ENCODE measurements at regions not wholly inside any gene's neighbourhood (a gene's known extent, or its start where the extent isn't known, plus 50 kb on each side); places are given as distances from the start of the nearest gene placed in this dataset.
"Not testable (repeated sequence)": the region's sequence is repeated elsewhere in the genome, so short reads cannot be mapped to it uniquely, and the experiment has no call there.

- no peak overlapping the region for H3K27ac Mint-ChIP-seq
Observed at GRCh38 chr6:14589175-14589574, 471.6 kb downstream of the CD83 start.

GRCh38 chr6:14590586-14590985 lies 473.0 kb downstream of the CD83 start:
- Mint-ChIP-seq H3K36me3 (ENCODE audit: insufficient read depth in 2 of 2) (peaks cover 0 to under 1% of the 10 kb centered on the region in 2 donors), H3K4me3 (no peak overlapping the region), H3K27me3 (ENCODE audit: low read depth) (no peaks in the 10 kb centered on the region), H3K27ac (no peak overlapping the region), H3K9me3 (peaks cover 0 to 4% of the 10 kb centered on the region in 2 donors), H3K4me1 (ENCODE audit: low read depth) (no peaks in the 10 kb centered on the region)
- DNase-seq (no peak), ATAC-seq (replicated peaks in 1 of 2) (no peak)

More at GRCh38 chr6:14589175-14589574, 471.6 kb downstream of the CD83 start:
- Mint-ChIP-seq H3K36me3 (ENCODE audit: insufficient read depth in 2 of 2) (no peaks in the 10 kb centered on the region), H3K4me1 (ENCODE audit: low read depth) (no peaks in the 10 kb centered on the region), H3K4me3 (no peak overlapping the region), H3K9me3 (peaks cover 0 to 4% of the 10 kb centered on the region in 2 donors), H3K27me3 (ENCODE audit: low read depth) (no peaks in the 10 kb centered on the region)
- ATAC-seq (replicated peaks in 1 of 2) = no peak
- no peak for DNase-seq

GRCh38 chr6:14591998-14592397 lies 474.4 kb downstream of the CD83 start:
- H3K4me1 Mint-ChIP-seq (ENCODE audit: low read depth) = peaks cover 10% of the 10 kb centered on the region
- H3K36me3 Mint-ChIP-seq (ENCODE audit: insufficient read depth in 2 of 2) = peaks cover 2 to 5% of the 10 kb centered on the region in 2 donors
- peaks cover 0 to 4% of the 10 kb centered on the region in 2 donors for H3K9me3 Mint-ChIP-seq
- ATAC-seq (replicated peaks in 1 of 2) (no peak), DNase-seq (no peak)
- H3K4me3 Mint-ChIP-seq = no peak overlapping the region
- no peaks in the 10 kb centered on the region for H3K27me3 Mint-ChIP-seq (ENCODE audit: low read depth)
- no peak overlapping the region for H3K27ac Mint-ChIP-seq

DNA sequence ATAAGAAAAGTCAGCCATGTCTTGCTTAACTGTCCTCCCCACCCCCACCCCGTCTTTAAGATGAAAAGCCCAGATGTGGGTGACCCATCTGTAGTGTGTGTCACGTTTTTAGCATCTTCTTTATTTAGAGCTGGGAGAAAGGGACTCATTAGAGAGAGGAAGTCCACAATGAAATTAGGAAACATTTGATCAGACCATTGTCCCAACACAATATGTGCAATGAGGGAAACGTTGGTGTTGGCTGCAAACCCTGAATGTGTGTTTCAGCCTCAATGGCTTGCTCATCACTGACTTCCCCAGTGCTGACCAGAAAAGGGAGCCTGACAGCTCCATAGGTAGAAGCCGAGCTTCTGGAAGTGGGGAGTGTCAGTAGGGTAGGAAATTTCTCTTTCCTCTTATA lies 475.7 kb downstream of the CD83 start:
- Mint-ChIP-seq H3K27ac (no peak overlapping the region), H3K4me3 (no peak overlapping the region), H3K4me1 (ENCODE audit: low read depth) (peaks cover 13% of the 10 kb centered on the region), H3K27me3 (ENCODE audit: low read depth) (no peaks in the 10 kb centered on the region), H3K36me3 (ENCODE audit: insufficient read depth in 2 of 2) (peaks cover 6 to 10% of the 10 kb centered on the region in 2 donors), H3K9me3 (peaks cover 0 to 2% of the 10 kb centered on the region in 2 donors)
- DNase-seq (no peak), ATAC-seq (replicated peaks in 1 of 2) (no peak)

- no peak for ATAC-seq (replicated peaks in 1 of 2)
- Mint-ChIP-seq H3K9me3 (peaks cover 2 to 6% of the 10 kb centered on the region in 2 donors), H3K27ac (no peak overlapping the region), H3K4me3 (no peak overlapping the region), H3K36me3 (ENCODE audit: insufficient read depth in 2 of 2) (peaks cover 9 to 16% of the 10 kb centered on the region in 2 donors), H3K27me3 (ENCODE audit: low read depth) (no peaks in the 10 kb centered on the region), H3K4me1 (ENCODE audit: low read depth) (peaks cover 19% of the 10 kb centered on the region)
- no peak for DNase-seq
Observed at GRCh38 chr6:14595751-14596150, 478.2 kb downstream of the CD83 start.

- H3K4me3 Mint-ChIP-seq = no peak overlapping the region
- peaks cover 19% of the 10 kb centered on the region for H3K4me1 Mint-ChIP-seq (ENCODE audit: low read depth)
- ATAC-seq (replicated peaks in 1 of 2) (peak; percentile 23 to 44), DNase-seq (peak; percentile 11 to 19)
- no peak overlapping the region for H3K27ac Mint-ChIP-seq
- H3K27me3 Mint-ChIP-seq (ENCODE audit: low read depth) = no peaks in the 10 kb centered on the region
- H3K36me3 Mint-ChIP-seq (ENCODE audit: insufficient read depth in 2 of 2) = peaks cover 9 to 16% of the 10 kb centered on the region in 2 donors
- peaks cover 2 to 6% of the 10 kb centered on the region in 2 donors for H3K9me3 Mint-ChIP-seq
Observed at GRCh38 chr6:14596410-14596809, 478.8 kb downstream of the CD83 start.

DNA sequence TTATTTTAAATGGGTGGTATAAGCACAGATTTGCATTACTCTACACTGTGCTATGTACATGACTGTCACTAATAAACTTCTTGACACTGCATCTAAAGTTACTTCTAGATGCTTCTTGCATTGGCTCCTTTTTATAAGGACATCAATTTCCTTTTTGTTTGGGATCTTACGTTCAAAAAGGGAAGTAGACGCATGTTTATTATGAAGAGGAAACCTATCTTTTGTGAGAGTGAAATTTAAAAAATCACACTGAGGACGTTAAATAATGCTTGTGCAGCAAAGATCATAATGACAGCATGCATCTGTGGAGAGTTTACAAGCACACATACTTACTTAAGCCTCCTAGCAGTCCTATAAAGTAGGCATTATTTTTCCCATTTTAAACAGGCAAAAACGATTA lies 479.5 kb downstream of the CD83 start:
- H3K27me3 Mint-ChIP-seq (ENCODE audit: low read depth) = no peaks in the 10 kb centered on the region
- ATAC-seq (replicated peaks in 1 of 2) (no peak), DNase-seq (no peak)
- peaks cover 2 to 6% of the 10 kb centered on the region in 2 donors for H3K9me3 Mint-ChIP-seq
- H3K27ac Mint-ChIP-seq = no peak overlapping the region
- no peak overlapping the region for H3K4me3 Mint-ChIP-seq
- H3K36me3 Mint-ChIP-seq (ENCODE audit: insufficient read depth in 2 of 2) = peaks cover 9 to 16% of the 10 kb centered on the region in 2 donors
- peaks cover 19% of the 10 kb centered on the region for H3K4me1 Mint-ChIP-seq (ENCODE audit: low read depth)

DNA sequence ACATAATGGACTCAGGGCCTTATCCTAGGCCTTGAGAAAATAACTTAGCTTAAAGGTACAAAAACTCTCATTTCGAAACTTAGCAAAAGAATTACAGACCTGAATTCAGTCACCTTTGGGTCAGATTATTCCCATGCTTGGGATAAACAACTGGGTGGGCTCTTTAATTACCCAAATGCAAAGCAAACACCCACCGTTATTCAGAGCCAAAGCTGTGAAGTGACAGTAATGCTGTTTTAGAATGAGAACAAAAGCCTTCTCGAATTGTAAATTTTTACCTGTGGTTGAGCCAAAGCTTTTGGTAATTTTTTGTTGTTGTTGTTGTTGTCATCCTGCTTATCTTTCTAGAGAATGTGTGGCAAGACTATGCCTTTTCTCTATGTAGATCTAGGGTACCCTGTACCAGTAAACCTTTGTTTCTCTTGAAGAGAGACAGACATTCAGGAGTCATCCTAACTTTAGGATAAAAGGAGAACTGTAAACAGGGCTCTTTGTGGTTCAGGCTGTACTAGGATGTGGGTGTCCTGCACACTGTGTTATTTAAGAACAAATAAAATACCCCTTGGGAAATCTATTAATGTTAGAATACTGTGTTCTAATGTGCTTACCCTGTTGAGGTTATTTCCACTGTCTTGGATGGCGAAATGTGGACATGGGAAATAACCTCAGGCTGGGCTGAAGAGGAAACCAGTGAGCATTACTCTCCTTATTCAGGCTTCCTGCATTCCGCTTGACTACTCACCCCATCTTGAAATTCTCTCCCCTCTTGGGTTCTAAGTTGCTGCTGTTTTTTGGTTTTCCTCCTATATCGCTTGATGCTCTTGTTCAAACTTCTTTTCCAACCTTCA lies 480.7 kb downstream of the CD83 start:
- H3K27ac Mint-ChIP-seq = no peak overlapping the region
- no peak for DNase-seq
- ATAC-seq (replicated peaks in 1 of 2) = no peak
- peaks cover 4 to 6% of the 10 kb centered on the region in 2 donors for H3K9me3 Mint-ChIP-seq
- no peak overlapping the region for H3K4me3 Mint-ChIP-seq
- peaks cover 9 to 16% of the 10 kb centered on the region in 2 donors for H3K36me3 Mint-ChIP-seq (ENCODE audit: insufficient read depth in 2 of 2)
- H3K27me3 Mint-ChIP-seq (ENCODE audit: low read depth) = no peaks in the 10 kb centered on the region
- peaks cover 19% of the 10 kb centered on the region for H3K4me1 Mint-ChIP-seq (ENCODE audit: low read depth)

- ATAC-seq (replicated peaks in 1 of 2) (peak in 1 of 2 donors; percentile 55), DNase-seq (peak; percentile 5 to 51)
- peak overlapping the region; percentile 3 for H3K27ac Mint-ChIP-seq
- not testable (repeated sequence) for H3K9me3 Mint-ChIP-seq; H3K27me3 Mint-ChIP-seq (ENCODE audit: low read depth)
- peak overlapping the region in 1 of 2 donors; percentile 9 for H3K4me3 Mint-ChIP-seq
- H3K36me3 Mint-ChIP-seq (ENCODE audit: insufficient read depth in 2 of 2) = peaks cover 9 to 17% of the 10 kb centered on the region in 2 donors
- peaks cover 19% of the 10 kb centered on the region for H3K4me1 Mint-ChIP-seq (ENCODE audit: low read depth)
Observed at GRCh38 chr6:14600306-14600705, 482.7 kb downstream of the CD83 start.

DNA sequence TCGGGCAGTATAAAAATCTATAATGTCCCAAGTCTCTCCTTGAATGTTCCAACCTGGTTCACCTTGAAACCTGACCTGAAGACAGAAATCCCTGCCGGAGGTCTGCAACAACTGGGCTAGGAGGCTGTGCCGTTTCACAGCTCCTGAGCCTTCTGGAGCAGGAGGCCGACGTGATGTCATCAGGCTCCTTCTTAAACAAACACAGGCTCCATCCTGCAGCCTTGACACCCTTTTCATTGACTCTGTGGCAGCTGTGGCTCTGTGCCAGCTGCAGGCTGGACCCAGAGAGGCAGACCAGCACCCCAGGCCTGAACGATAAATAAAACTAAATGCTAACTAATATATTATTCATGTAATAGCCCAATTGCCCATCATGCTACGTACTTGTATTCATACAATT lies 483.9 kb downstream of the CD83 start:
- ATAC-seq (replicated peaks in 1 of 2) (no peak), DNase-seq (no peak)
- H3K36me3 Mint-ChIP-seq (ENCODE audit: insufficient read depth in 2 of 2) = peaks cover 7 to 13% of the 10 kb centered on the region in 2 donors
- H3K27ac Mint-ChIP-seq = no peak overlapping the region
- peaks cover 13% of the 10 kb centered on the region for H3K4me1 Mint-ChIP-seq (ENCODE audit: low read depth)
- no peaks in the 10 kb centered on the region for H3K27me3 Mint-ChIP-seq (ENCODE audit: low read depth)
- H3K9me3 Mint-ChIP-seq = peaks cover 4 to 6% of the 10 kb centered on the region in 2 donors
- H3K4me3 Mint-ChIP-seq = no peak overlapping the region

DNA sequence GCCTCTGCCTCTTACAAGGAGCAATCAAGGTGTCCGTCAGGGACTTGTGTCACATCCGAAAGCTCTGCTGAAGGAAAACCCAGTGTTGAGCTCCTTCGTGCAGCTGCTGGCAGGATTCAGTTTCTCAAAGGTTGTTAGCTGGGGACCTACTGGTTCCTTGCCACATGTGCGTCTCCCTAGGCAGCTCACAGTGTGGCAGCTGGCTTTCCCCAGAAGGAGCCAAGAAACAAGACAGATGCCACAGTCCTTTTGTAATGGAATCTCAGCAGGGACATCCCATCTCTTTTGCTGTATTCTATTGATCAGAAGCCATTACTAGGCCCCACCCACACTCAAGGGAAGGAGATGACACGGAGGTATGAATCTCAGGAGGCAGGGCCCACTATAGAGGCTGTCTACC lies 488.8 kb downstream of the CD83 start:
- Mint-ChIP-seq H3K4me1 (ENCODE audit: low read depth) (no peaks in the 10 kb centered on the region), H3K27me3 (ENCODE audit: low read depth) (no peaks in the 10 kb centered on the region), H3K9me3 (peaks cover 3 to 5% of the 10 kb centered on the region in 2 donors), H3K27ac (no peak overlapping the region), H3K36me3 (ENCODE audit: insufficient read depth in 2 of 2) (peaks cover 0 to 6% of the 10 kb centered on the region in 2 donors), H3K4me3 (no peak overlapping the region)
- ATAC-seq (replicated peaks in 1 of 2) (no peak), DNase-seq (no peak)

DNA sequence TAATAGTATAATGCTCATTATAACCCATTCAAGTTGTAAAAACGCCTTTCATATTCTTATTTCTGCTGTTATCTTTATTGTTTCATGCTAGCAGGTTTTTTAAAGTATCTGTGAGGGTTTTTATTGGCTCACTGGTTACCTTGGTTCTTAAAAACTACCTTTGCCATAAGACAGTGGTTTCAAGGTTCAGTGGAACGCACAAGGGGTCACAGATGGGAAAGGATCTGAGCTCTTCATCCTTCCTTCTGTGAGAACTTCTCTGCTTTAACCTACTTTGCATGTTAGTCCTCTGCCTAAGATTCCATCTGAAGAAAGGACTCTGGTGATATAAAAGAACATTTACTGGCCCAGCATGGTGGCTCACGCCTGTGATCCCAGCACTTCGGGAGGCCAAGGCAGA lies 492.6 kb downstream of the CD83 start:
- Mint-ChIP-seq H3K27ac (no peak overlapping the region), H3K4me1 (ENCODE audit: low read depth) (no peaks in the 10 kb centered on the region), H3K4me3 (no peak overlapping the region)

DNA sequence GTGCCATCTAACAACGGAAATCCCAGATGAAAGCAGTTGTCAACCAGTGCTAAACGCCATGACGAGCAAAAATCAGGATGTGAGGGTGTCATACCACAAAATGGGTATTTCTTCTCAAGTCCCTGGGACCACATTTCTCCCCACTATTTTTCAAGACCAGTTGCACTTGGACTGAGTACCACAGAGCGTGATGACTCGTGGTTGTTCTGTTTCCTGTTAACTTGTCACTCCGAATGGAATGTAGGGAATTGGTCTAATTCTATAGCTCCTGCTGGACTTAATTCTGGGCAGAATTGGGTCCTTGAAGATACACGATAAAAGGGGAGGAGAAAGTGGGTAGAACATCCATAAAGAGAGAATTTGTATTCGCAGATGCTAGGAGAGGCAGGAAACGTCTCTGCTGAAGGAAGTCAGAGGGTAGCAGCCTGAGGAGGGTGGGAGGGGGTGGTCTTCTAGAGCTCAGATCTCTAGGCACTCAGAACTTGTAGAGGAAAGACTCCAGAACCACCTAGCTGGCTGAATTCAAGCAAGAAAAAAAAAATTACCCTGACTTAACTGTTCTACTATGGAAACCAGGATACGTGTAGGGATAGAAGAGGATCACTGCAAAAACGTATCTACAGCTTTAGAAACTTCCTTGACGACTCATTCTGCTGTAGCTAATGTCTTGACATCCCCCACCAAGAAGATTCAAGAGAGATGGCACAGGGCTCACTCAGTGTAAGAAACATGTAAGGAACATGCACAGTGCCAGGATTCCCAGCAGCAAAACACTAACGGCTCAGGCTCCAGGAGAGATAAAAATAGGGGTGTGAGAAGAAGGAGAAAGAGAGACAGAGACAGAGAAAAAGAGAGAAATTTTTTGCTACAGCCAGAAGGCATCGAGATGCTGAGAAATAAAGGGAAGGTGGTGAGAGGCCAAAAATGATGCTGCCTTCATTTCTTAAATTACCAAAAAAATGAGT lies 494.7 kb downstream of the CD83 start:
- ATAC-seq (replicated peaks in 1 of 2) = no peak

More for the DNA sequence above, 492.6 kb downstream of the CD83 start:
- no peak for DNase-seq
- Mint-ChIP-seq H3K9me3 (peaks cover 3% of the 10 kb centered on the region in 2 donors), H3K27me3 (ENCODE audit: low read depth) (peaks cover 6% of the 10 kb centered on the region), H3K36me3 (ENCODE audit: insufficient read depth in 2 of 2) (peaks cover 0 to 6% of the 10 kb centered on the region in 2 donors)
- no peak for ATAC-seq (replicated peaks in 1 of 2)

More for the DNA sequence above, 494.7 kb downstream of the CD83 start:
- no peak for DNase-seq
- Mint-ChIP-seq H3K4me3 (no peak overlapping the region), H3K36me3 (ENCODE audit: insufficient read depth in 2 of 2) (peaks cover 4 to 7% of the 10 kb centered on the region in 2 donors), H3K27ac (no peak overlapping the region), H3K27me3 (ENCODE audit: low read depth) (peaks cover 6% of the 10 kb centered on the region), H3K4me1 (ENCODE audit: low read depth) (peaks cover 8% of the 10 kb centered on the region), H3K9me3 (peaks cover 7% of the 10 kb centered on the region in 2 donors)

Data from activated T-cell treated with anti-CD3 and anti-CD28 coated beads, Interleukin-2, amount 50 U/mL, for 72 hours (primary cell).